Spinal cord (tissue), 9 donors: ENCODE measurements at regions not wholly inside any gene's neighbourhood (a gene's known extent, or its start where the extent isn't known, plus 50 kb on each side); places are given as distances from the start of the nearest gene placed in this dataset.
A peak's percentile ranks its signal among the peaks of the same experiment; 100 is the strongest.
"Not testable (repeated sequence)": the region's sequence is repeated elsewhere in the genome, so short reads cannot be mapped to it uniquely, and the experiment has no call there.

Experiments used
- DNase-seq, 6 donors: peaks; one replicate each; pipeline versions ENCODE4 v3.0.0 to v3.0.0-alpha.2; 2013 to 2015; ENCODE audit warnings: low spot score in 6 of 6, low read depth in 4 of 6
- H3K27ac ChIP-seq: one replicate; pipeline ENCODE4 v1.5.1; 2013; ENCODE audit warnings: low read depth, low read length, control low read depth
- H3K27me3 ChIP-seq: one replicate; pipeline ENCODE4 v1.6.1; 2013; ENCODE audit warnings: low read length; ENCODE audit not compliant: control insufficient read depth, insufficient read depth
- H3K36me3 ChIP-seq: one replicate; pipeline ENCODE4 v1.6.1; 2013; ENCODE audit warnings: low read length; ENCODE audit not compliant: control insufficient read depth, insufficient read depth
- H3K4me1 ChIP-seq: one replicate; pipeline ENCODE4 v1.6.1; 2013; ENCODE audit warnings: low read length; ENCODE audit not compliant: control insufficient read depth, insufficient read depth
- H3K4me3 ChIP-seq: one replicate; pipeline ENCODE4 v1.5.1; 2013; ENCODE audit warnings: low read depth, low read length, control low read depth
- H3K9me3 ChIP-seq: one replicate; pipeline ENCODE4 v1.6.1; 2013; ENCODE audit warnings: low read length; ENCODE audit not compliant: control insufficient read depth, insufficient read depth
- WGBS: methylation state at CpG from one replicate; pipeline ENCODE4 v1.1.5; 2013; ENCODE audit warnings: missing lambda C conversion rate; ENCODE audit not compliant: insufficient coverage; 5-methylcytosine and 5-hydroxymethylcytosine counted together
- donor health status: healthy.

GRCh38 chr4:8952791-8953190 is 81.2 kb upstream of the HMX1 start:
- not testable (repeated sequence) for H3K36me3 ChIP-seq, H3K27ac ChIP-seq, H3K4me1 ChIP-seq, H3K27me3 ChIP-seq, H3K9me3 ChIP-seq, DNase-seq, H3K4me3 ChIP-seq
- WGBS = 96% methylated on average over 6 of the region's 12 CpGs

GRCh38 chr4:8952109-8952508 is 80.5 kb upstream of the HMX1 start:
- H3K4me3 ChIP-seq, H3K36me3 ChIP-seq, H3K27ac ChIP-seq, H3K9me3 ChIP-seq, H3K4me1 ChIP-seq, DNase-seq, H3K27me3 ChIP-seq: not testable (repeated sequence)
- WGBS = 91% methylated on average over 9 of the region's 13 CpGs

DNA sequence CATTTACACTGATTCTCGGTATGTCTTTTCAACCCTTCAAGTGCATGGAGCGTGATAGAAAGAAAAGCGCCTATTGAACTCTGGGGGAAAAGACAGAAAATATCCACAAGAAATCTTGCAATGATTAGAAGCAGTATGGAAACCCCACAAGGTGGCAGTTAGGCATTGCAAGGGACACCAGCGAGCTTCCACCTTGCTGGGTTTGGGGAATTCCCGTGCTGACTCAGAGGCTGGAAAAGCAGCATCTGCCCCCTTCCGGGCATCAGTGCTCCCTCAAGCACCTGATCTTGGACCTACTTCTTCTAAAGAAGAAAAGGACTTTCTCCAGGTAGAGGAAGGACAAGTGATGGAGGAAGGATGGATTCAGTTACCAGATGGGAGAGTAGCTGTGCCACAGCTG is 73.9 kb upstream of the HMX1 start:
- H3K27me3 ChIP-seq, H3K36me3 ChIP-seq, DNase-seq, H3K27ac ChIP-seq, H3K4me3 ChIP-seq, H3K4me1 ChIP-seq, H3K9me3 ChIP-seq: not testable (repeated sequence)
- WGBS = 100% methylated on average over 4 of the region's 6 CpGs

GRCh38 chr4:8943367-8943766 is 71.7 kb upstream of the HMX1 start:
- H3K4me1 ChIP-seq, H3K36me3 ChIP-seq, H3K27ac ChIP-seq, DNase-seq, H3K4me3 ChIP-seq, H3K9me3 ChIP-seq, H3K27me3 ChIP-seq: not testable (repeated sequence)
- WGBS = 89% methylated on average over 11 of the region's 11 CpGs

DNA sequence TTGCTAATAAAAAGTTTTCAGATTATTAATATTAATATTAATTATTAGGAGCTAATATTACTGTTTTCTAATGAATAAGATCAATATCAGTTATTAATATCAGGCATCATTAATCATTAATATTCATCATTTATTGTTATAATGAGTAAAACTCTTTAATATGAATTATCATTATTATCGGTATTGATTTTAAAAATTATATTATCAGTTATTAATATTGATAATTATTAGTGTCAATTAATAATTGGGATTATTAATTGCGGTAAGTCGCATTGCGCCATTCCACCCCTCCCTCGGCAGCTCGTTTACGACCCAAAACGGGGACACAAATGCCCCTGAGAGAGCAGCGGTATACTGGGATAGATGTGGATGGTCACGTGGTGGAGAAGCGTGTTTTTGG is 70.4 kb upstream of the HMX1 start:
- not testable (repeated sequence) for H3K27ac ChIP-seq, H3K9me3 ChIP-seq, H3K27me3 ChIP-seq, H3K36me3 ChIP-seq, H3K4me3 ChIP-seq, DNase-seq, H3K4me1 ChIP-seq
- 100% methylated on average over 6 of the region's 11 CpGs for WGBS

DNA sequence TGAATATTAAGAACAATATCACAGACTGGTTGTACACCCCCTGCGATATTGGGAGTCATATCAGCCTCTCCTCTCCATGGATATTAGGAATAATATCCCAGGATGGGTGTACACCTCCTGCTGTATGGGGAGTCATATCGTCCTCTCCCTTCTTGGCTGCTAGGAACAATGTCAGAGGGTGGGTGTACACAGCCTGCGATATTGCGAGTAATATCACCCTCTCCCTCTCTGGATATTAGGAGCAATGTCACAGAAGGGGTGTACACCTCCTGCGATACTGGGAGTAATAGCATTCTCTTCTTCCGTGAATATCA is 69.8 kb upstream of the HMX1 start:
- not testable (repeated sequence) for H3K27ac ChIP-seq, H3K27me3 ChIP-seq, H3K9me3 ChIP-seq, H3K36me3 ChIP-seq, H3K4me3 ChIP-seq, H3K4me1 ChIP-seq, DNase-seq
- WGBS = 91% methylated on average over 4 of the region's 6 CpGs

GRCh38 chr4:8940792-8941491 is 69.3 kb upstream of the HMX1 start:
- Histone ChIP-seq H3K36me3 (no peaks in the 10 kb centered on the region), H3K4me1 (peaks cover 6% of the 10 kb centered on the region), H3K4me3 (no peak overlapping the region), H3K9me3 (no peaks in the 10 kb centered on the region), H3K27ac (no peak overlapping the region), H3K27me3 (no peaks in the 10 kb centered on the region)
- DNase-seq = peak in 1 of 6 donors; percentile 79
- 74% methylated on average over 21 of the region's 21 CpGs for WGBS

- DNase-seq = no peak
These were observed 68.5 kb upstream of the HMX1 start for GRCh38 chr4:8939840-8940742.

GRCh38 chr4:8939160-8939839 is 67.7 kb upstream of the HMX1 start:
- no peak overlapping the region for H3K27ac ChIP-seq

More at GRCh38 chr4:8939840-8940742, 68.5 kb upstream of the HMX1 start:
- H3K27ac ChIP-seq = no peak overlapping the region
- no peak overlapping the region for H3K4me3 ChIP-seq
- H3K36me3 ChIP-seq = no peaks in the 10 kb centered on the region
- H3K9me3 ChIP-seq = no peaks in the 10 kb centered on the region
- H3K4me1 ChIP-seq = peaks cover 6% of the 10 kb centered on the region
- no peaks in the 10 kb centered on the region for H3K27me3 ChIP-seq
- 44% methylated on average over 29 of the region's 32 CpGs for WGBS

More at GRCh38 chr4:8939160-8939839, 67.7 kb upstream of the HMX1 start:
- H3K27me3 ChIP-seq = no peaks in the 10 kb centered on the region
- no peak for DNase-seq
- H3K36me3 ChIP-seq = no peaks in the 10 kb centered on the region
- no peak overlapping the region for H3K4me3 ChIP-seq
- peaks cover 6% of the 10 kb centered on the region for H3K4me1 ChIP-seq
- 33% methylated on average over 15 of the region's 15 CpGs for WGBS
- H3K9me3 ChIP-seq = no peaks in the 10 kb centered on the region
